Sciatic nerve (tissue), 2 donors: ENCODE measurements at regions not wholly inside any gene's neighbourhood (a gene's known extent, or its start where the extent isn't known, plus 50 kb on each side); places are given as distances from the start of the nearest gene placed in this dataset.

Experiments used
- ATAC-seq: fragments of 200-7000 bp; cut with Tn5 transposase; one replicate; pipeline ENCODE4 v1.9.1; 2020; ENCODE audit warnings: mild to moderate bottlenecking, moderate library complexity
- DNase-seq: peaks from one replicate; pipeline ENCODE4 v3.0.0-alpha.2; 2020; ENCODE audit warnings: low spot score
- intact Hi-C: fragments of 100-400 bp; cut with DNase I; formaldehyde crosslinking; loops from one replicate; pipeline ENCODE4 v1.14.2; 2022
- donor health status: DM: no; HTN: no; CAD: no.
- donor health status: DM: no; HTN: no; CAD: no.

DNA sequence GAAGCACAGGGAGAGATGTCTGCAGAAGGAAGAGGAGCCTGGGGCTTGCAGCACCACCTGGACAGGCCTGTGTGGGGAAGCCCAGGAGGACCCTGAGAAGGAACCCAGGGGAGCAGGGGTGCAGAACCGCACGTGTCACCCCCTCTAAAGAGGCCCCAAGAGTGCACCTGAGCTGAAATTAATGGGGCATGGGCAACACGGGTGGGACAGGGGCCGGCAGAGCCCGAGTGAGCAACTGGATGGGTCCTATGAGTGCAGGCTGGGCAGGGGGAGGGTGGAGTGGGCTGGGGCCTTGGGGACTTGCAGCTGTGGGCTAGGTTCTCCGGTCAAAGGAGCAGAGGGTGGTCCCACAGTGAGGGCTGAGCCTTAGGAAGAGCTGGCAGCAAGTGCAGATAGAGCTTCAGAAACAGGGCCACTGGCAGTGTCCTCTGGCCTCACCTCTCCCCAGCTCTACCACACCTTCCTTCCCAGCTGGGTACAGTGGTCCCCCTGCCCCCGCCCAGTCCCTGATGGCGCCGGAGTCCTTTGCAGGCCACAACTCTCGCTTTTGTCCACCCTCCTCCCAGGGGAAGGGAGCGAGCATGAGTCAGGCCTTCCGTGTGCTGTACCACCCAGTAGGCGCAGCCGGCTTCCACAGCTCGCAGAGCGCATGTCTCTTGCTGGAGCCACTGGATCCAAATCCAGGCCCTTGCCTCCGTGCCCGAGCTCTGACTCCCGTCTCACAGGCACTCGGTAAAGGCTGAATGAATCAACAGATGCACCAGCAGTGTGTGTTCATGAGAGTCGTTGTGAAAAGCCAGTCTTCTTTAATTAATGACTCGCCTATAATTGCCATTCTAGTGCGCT lies 131.6 kb downstream of the HMX1 start:
- DNase-seq (peak; percentile 35), ATAC-seq (peak; percentile 21)
- intact Hi-C loops, result no loop called here

DNA sequence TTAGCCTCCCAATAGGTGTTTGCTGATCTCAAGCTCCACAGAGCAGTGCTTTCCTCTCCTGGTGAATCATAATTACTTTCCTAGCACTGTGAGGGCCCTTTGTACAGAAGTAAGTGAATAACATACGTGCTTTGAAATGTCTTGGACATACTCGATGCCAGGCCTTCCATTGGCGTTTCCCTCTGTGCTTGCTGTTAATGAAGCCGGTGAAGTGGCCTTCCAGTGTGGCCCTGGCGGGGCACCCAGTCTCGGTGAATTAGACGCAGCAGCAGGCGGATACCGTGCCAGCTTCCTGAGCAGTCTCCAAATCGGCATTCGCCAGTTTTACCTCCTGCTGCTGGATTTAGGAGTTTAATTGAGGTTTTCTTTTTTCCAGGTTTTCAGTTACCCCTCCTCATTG lies 132.3 kb downstream of the HMX1 start:
- DNase-seq (peak; percentile 21), ATAC-seq (no peak)
- intact Hi-C loops, result no loop called here

DNA sequence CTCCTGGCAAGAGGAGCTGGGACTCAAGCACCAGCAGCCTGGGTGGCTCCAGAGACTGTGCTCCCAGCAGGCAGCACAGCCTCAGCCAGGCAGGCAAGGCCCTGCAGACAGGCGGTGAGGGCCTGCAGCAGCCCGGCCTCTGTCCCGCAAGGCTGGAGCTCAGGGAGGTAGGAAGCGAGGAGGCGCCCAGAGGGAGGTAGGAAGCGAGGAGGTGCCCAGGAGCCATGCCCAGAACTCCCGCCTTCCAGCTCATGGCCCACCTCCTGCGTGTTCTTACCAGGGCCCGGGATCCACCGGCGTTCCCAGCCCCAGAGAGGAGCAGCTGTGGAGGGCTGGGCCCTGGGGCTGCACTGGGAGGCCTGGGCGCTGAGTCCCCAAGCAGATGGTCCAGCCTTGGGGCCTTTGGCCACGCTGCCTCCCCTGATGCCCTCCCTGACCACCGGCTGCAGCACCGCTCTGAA lies 133.1 kb downstream of the HMX1 start:
- intact Hi-C loops, result no loop called here
- ATAC-seq, result no peak
- peak; percentile 37 for DNase-seq

DNA sequence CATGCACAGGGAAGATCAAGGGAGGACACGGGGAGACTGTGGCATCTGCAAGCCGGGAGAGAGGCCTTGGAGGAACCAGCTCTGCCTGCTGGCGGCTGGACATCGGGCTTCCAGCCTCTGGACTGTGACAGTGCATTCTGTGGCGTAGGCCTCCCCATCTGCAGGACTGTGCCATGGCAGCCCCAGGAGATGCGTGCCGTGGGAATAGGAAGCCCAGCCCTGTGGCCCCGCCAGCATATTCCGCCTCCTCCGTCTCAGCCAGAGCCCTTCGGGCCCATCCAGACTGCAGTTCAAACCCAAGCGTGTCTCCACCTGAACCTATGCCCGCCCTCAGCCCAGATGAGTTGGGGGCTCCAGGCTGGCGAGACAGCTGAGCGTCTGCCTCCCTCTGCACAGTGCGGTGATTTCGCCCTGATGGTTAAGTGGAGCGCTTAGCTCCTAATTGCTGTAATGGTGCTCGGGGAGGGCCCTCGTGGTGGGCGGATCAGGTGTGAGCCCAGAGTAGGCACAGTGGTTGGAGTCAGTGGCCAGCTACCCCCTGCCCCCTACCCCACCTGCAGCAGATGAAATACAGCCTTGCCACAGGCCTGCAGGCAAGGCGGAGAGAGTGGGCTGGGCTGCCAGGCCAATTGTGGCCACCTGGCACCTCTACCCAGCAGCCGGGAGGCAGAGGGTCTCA lies 133.9 kb downstream of the HMX1 start:
- ATAC-seq (no peak), DNase-seq (no peak)
- intact Hi-C loops, result no loop called here

DNA sequence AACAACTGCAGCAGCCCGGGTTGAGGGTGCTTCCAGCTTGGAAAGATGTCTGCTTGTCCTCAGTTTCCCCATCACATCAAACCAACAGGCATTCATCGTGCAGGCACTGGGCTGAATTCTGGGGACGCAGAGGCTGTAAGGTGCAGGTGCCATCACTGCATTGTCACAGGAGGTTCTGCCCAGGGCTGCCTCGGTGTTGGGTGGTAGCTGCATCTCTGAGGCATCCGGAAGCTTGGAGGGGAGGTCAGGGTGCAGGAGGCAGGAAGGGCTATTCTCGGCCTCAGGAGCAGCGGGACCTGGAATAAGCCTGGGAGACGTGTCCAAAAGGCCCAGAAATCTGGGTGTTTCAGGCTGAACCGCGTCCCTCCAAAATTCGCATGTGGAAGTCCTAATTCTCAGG lies 134.6 kb downstream of the HMX1 start:
- ATAC-seq, result no peak
- intact Hi-C loops, result no loop called here

DNA sequence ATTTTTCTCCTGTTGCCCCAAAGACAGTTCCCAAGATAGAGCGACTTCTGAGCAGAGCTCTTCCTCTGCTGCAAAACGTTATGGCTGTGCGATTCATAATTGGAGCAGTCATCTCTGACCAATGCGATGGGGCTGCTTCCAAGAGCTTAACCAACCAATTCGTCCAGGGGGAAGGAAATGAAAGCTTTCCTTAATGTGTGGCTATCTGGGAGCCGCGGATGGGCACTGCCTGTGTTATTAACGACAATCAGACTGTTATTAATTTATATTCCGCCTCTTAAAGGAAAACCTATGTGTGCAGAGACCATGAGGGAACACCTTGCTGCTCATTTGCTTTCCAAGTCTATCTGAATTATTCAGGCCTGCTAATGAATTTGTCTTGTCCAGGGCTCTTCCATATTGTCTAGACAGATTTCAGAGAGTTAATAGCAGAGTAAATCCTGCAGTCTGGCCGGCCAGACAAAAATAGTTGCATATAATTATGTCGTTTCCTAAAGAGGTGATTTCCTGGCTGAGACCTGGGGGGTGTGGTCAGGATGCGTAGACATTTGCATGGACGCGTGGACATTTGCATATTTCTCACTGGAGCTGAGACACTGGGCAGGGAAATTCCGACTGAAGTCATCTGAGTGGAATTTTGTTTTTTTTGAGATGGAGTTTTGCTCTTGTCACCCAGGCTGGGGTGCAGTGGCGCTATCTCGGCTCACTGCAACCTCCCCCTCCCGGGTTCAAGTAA lies 135.4 kb downstream of the HMX1 start:
- no peak for DNase-seq
- ATAC-seq, result no peak
- intact Hi-C loops, result no loop called here

More for the DNA sequence above, 134.6 kb downstream of the HMX1 start:
- no peak for DNase-seq

DNA sequence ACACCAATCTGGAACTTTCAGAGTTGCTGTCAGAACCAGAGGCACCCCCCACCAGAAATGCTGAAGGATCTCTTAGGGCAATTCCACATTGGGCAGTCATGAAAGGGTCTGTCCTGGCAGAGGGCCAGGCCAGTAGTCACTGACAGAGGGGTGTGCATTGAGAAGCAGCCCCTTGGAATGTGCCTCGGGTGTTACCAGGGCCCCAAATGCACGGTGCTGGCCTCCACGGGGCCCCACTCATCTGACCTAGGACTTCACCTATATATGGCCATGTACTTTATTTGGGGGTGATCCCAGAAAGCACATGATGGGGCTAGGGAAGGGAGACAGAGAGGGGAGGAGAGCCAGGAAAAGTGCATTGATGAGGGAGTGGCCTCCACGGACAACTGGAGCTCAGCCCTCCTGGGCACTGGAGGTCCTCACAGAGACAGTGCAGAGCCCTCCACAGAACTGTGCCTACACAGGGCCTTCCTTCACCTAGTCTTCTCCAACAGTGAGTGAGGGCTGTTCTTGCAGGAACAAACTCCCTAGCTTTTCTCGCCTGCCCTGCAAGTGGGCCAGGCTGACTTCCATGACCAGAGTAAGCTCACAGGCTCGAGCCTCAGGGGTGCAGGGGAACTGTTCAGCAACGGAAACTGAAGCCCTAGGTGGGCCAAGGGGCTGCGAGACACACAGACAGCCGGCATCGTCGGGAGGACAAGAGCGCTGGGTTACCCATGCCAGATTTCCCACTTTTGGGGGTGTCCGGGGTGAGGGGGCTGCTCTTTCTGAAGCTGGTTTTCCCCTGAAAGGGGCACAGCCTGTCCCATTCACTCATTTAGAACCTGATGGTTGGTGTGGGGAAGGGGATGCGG lies 136.2 kb downstream of the HMX1 start:
- DNase-seq (no peak), ATAC-seq (no peak)
- intact Hi-C loops, result no loop called here

DNA sequence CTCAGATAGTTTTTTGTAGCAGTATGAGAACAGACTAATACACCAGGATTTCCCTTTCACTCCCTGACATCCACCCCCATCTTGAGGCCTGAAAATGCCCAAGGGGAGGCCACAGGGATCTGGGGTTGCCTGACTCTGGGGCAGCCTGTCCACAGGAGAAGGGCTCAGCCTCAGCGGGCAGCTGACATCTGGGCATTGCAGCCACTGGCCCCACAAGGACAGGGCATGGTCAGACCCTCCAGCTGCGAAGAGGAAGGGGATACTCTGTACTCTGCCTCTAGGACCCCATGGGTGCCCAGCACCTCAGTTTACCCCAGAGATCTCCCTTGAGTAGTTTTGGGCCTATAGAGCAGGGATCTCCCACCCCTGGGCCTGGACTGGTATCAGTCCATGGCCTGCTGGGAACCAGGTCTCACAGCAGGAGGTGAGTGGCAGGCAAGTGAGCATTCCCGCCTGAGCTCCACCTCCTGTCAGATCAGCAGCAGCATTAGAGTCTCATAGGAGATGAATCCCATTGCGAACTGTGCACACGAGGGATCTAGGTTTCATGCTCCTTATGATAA lies 138.9 kb downstream of the HMX1 start:
- DNase-seq (no peak), ATAC-seq (no peak)
- intact Hi-C loops, result no loop called here

DNA sequence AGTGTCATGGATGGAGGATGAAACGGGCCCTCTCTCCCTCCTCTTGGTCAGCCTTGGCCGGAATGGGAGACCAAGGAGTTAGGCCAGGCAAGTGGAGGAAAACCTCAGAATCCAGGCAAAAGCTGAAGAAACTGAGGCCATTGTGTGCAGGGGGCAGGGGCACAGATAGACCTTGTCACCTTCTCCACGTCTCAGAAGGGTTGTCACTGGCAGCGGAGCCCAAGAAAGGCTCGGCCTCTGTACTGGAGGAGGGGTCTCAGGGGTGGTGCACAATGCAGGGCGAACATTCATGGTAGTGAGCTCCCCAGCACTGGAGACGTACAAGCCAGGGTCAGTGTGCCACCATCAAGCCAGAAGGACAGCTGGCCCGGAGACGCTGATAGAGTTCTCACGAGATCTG lies 139.5 kb downstream of the CPZ start:
- ATAC-seq (no peak), DNase-seq (no peak)
- intact Hi-C loops, result no loop called here

DNA sequence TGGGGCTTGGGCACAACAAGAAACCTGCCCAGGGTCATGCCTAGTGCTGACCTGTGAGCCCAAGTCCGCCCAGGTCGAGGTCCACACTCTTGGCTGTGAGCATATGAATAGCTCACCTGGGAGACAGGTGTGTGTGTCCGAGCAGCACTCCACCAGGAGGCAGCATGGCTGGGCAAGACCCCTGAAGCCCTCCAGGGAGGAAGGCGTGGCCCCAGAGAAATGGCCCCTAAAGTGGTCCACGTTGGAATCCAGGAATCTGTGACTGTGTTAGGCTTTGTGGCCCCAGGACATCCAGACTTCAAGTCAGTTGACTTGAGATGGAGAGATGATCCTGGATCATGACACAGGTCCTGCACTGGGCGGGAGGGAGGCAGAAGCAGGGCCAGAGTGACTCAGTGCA lies 138.8 kb downstream of the CPZ start:
- peak; percentile 15 for DNase-seq
- ATAC-seq, result no peak
- intact Hi-C loops, result no loop called here

DNA sequence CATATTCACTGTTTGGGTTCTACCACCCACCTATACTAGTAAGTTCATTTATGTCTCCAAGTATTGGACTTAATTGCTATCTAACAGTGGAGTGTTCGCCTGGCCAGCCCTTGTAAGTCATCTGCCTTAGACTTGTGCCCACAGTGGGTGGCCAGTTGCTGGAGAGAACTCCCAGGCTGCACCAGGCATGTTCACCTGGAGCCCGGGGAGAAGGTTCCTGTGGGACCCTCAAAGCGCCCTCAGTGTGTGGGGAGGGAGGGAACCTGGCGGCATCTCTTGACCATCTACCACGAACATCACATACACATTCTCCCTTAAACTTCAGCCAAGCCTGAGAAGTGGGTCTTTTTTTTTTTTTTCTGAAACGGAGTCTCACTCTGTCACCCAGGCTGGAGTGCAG lies 138.1 kb downstream of the CPZ start:
- DNase-seq (peak; percentile 46), ATAC-seq (no peak)
- intact Hi-C loops, result no loop called here

DNA sequence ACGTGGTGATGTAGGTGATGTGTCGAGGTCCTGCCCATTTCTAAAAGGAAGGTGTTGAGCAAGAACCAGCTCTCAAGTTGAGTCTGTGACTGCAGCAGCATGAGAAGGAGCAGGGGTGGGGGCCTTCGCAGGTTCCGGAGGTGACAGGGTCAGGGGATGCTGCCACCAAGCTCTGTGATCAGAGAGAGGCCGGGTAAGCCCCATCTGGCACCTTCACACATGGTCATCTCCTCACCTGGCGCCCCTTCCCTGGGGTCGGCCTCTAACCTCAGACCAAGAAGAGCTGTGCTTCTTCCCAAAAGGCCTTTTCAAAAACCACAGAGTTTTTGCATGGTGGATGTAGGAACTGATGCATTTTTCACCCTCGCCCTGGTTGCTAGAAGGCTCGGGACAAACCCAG lies 137.6 kb downstream of the CPZ start:
- ATAC-seq (no peak), DNase-seq (no peak)
- intact Hi-C loops, result no loop called here

DNA sequence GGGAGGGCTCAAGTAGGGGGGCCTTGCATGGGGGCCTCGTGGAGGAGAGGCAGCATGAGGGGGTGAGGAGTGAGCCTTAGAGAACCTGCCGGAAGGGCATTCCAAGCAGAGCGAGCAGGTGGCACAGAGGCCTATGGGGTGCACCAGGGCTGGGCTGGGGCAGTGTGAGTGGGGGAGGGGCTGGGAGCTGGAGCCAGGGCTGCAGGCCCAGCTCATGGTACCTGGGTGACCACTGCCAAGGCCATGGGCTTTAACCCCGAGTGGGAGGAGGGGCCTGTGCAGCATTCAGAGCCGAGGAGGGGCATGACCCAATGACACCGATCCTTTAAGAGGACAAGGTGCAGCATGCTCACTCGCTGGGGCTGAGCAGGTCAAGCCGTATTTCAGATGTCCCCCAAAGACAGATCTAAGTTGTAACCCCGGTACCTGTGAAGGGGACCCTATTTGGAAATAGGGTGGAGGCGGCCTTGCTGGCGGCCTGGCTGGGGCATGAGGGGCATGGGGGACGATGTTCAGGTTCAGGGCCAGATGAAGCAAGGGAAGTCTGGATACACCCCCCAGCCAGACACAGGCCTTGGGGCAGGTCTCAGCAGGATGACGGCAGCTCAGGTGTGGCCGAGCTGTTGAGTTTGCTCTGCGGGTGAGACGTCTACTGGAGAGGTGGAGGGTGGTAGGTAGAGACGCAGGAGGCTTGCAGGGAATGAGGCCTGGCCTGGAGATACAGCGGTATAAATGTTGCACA lies 137.0 kb downstream of the CPZ start:
- intact Hi-C loops, result no loop called here
- DNase-seq, result no peak
- no peak for ATAC-seq

DNA sequence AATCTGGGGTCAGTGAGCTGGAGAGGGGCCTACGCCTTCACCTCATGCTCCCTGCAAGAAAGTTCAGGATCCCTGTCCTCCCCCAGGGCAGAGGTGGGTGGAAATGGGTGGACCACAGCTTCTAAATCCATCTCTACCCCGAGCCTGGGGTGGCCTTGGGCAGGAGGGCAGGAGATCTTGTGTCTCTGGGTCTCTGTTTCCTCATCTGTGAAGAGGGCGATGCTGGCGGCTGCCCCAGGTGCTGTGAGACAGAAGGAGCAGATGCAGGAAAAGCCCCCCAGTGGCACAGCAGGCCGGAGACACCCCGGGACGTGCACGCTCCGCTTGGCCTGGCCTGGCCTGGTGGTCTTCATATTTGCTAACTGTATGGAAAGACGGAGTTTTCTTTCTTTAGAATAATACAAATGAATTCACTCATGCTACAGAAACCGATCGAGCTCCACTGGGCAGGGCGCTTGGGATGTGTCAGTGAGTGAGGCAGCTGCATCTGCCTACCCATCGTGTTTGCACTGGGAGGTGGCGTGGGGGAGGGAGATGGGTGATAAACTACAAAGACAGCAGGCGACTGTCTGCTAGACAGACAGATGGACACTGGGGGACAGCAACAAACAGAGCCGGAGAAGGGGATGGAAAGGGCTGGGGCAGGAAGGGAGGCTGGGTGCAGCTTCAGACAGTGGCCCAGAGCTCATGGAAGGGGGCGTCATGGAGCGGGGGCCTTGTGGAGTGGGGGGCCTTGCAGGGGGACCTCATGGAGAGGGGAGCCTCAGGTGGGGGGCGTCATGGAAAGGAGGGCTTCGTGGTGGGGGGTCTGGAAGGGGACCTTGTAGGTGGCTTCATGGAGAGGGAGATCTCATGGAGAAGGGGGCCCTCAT lies 136.2 kb downstream of the CPZ start:
- ATAC-seq, result no peak
- intact Hi-C loops, result no loop called here
- peak; percentile 43 for DNase-seq

DNA sequence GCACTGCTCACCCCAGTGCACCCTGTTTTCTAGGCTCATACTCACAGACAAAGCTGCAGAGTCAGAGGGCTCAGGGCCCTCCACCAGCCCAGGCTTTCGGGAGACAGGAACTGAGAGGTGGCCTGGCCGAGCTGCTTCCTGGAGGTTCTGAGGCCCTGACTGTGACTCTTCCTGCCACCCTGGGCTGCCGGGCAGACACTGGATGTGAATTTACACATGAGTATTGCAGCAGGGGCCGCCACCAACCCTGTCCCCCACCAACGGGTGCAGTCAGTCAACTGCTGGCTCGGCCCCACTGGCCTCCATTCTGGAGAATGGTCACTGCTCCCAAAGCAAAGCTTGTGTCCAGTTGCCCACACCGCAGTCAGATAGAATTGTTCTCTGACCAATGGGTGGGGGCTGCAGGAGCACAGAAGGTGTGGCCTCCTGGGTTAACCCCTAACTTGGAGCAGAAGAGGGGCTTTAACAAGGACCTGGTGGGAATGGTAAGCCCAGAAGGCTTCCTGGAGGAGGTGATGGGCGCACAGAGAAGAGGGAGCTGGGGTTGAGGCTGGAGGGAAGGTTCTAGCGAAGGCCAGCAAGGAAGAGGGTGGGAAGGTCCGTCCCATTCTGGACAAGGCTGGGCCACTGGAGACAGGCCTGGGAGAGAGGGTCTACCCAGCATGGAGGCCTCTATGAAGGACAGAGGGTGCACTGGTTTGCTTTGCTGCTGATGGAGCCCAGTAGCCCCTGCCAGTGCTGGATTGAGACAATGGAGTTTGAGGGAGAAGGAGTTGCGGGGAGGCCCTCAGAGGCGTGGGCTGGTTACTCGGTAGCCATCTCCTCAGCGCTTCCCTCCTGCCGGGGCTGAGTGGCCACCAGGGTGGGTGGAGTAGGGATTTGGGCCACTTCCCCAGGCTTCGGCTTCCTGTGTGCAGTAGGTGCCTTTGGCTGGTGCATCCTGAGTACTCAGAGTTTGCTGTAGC lies 135.3 kb downstream of the CPZ start:
- DNase-seq (peak; percentile 46), ATAC-seq (no peak)
- intact Hi-C loops, result no loop called here

DNA sequence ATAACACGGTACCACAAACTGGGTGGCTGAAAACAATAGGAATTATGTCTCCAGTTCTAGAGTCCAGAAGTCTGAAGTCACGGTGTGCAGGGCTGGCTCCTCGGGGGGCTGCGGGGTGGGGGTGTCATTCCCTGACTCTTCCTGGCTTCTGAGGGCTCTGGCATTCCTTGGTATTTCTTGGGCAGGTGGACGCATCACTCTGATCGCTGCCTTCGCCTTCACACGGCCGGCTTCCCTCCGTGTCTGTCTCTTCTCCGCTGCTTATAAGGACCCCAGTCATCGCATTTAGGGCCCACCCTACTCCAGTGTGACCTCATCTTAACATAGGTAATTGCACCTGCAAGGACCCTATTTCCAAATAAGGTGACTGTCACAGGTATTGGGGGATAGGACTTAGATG lies 134.6 kb downstream of the CPZ start:
- ATAC-seq (no peak), DNase-seq (peak; percentile 31)
- intact Hi-C loops, result no loop called here
